Stimulated activated CD8-positive, alpha-beta memory T cell treated with anti-CD3 and anti-CD28 coated beads, Interleukin-15, amount 100 ng/mL, for 48 hours (primary cell): ENCODE measurements at regions not wholly inside any gene's neighbourhood (a gene's known extent, or its start where the extent isn't known, plus 50 kb on each side); places are given as distances from the start of the nearest gene placed in this dataset.

Experiments used
- DNase-seq, 2 donors: peaks; one replicate each; pipeline ENCODE4 v3.0.0-alpha.2; 2020; ENCODE audit warnings: low read depth in 2 of 2

GRCh38 chr10:88168171-88169036 lies 305.0 kb downstream of the PTEN start:
- no peak for DNase-seq

- DNase-seq = no peak
These were observed 305.6 kb downstream of the PTEN start for GRCh38 chr10:88169037-88169319.

GRCh38 chr10:88170628-88171027 lies 307.2 kb downstream of the PTEN start:
- DNase-seq = no peak

- no peak for DNase-seq
These were observed 308.7 kb downstream of the PTEN start for GRCh38 chr10:88172159-88172558.

- no peak for DNase-seq
These were observed 311.0 kb downstream of the PTEN start for GRCh38 chr10:88174391-88174790.

GRCh38 chr10:88178758-88179157 lies 315.3 kb downstream of the PTEN start:
- no peak for DNase-seq

- no peak for DNase-seq
These were observed 316.4 kb downstream of the PTEN start for GRCh38 chr10:88179831-88180230.

GRCh38 chr10:88181902-88182600 lies 318.6 kb downstream of the PTEN start:
- no peak for DNase-seq

GRCh38 chr10:88182601-88182930 lies 319.1 kb downstream of the PTEN start:
- no peak for DNase-seq

GRCh38 chr10:88184543-88185297 lies 321.3 kb downstream of the PTEN start:
- no peak for DNase-seq

GRCh38 chr10:88185830-88186229 lies 322.4 kb downstream of the PTEN start:
- DNase-seq = no peak

GRCh38 chr10:88186335-88186734 lies 322.9 kb downstream of the PTEN start:
- no peak for DNase-seq

- DNase-seq = no peak
These were observed 324.0 kb downstream of the PTEN start for GRCh38 chr10:88187472-88187871.

GRCh38 chr10:88190123-88190522 lies 326.7 kb downstream of the PTEN start:
- DNase-seq = no peak

- no peak for DNase-seq
These were observed 327.3 kb downstream of the PTEN start for GRCh38 chr10:88190540-88191235.

GRCh38 chr10:88193018-88193417 lies 329.6 kb downstream of the PTEN start:
- DNase-seq = no peak

- no peak for DNase-seq
These were observed 330.8 kb downstream of the PTEN start for GRCh38 chr10:88194041-88194887.

- DNase-seq = no peak
These were observed 331.5 kb downstream of the PTEN start for GRCh38 chr10:88194961-88195367.

GRCh38 chr10:88195841-88196240 lies 332.4 kb downstream of the PTEN start:
- no peak for DNase-seq

- DNase-seq = no peak
These were observed 332.9 kb downstream of the PTEN start for GRCh38 chr10:88196291-88196690.

GRCh38 chr10:88198023-88198422 lies 334.6 kb downstream of the PTEN start:
- DNase-seq = no peak
